Natural killer cell treated with Interleukin-12 subunit alpha and Interleukin-12 subunit beta and Interleukin-15 and Interleukin-18, amount 100 ng/mL, for 72 hours (primary cell): ENCODE measurements at regions not wholly inside any gene's neighbourhood (a gene's known extent, or its start where the extent isn't known, plus 50 kb on each side); places are given as distances from the start of the nearest gene placed in this dataset.
"Not testable (repeated sequence)": the region's sequence is repeated elsewhere in the genome, so short reads cannot be mapped to it uniquely, and the experiment has no call there.

Experiments used
- ATAC-seq, 2 donors: fragments of 150-1000 bp; cut with Tn5 transposase in 1 of 2; sonication (Bioruptor Pico), chemical (Tn5 transposase) in 1 of 2; 2 replicates each; pipeline ENCODE4 v1.10.0; 2021
- DNase-seq: peaks from one replicate; pipeline ENCODE4 v3.0.0; 2022; ENCODE audit warnings: low spot score
- H3K27ac Mint-ChIP-seq, 2 donors: 1 replicate in 1 of 2; 2 replicates in 1 of 2; pipeline ENCODE4 v1.8.0; 2022; ENCODE audit warnings: mixed read lengths in 2 of 2, mild to moderate bottlenecking in 1 of 2, moderate library complexity in 1 of 2
- H3K27me3 Mint-ChIP-seq, 2 donors: 1 replicate in 1 of 2; 2 replicates in 1 of 2; pipeline ENCODE4 v1.8.0; 2022; ENCODE audit warnings: mixed read lengths in 2 of 2
- H3K36me3 Mint-ChIP-seq: one replicate; pipeline ENCODE4 v1.8.0; 2022; ENCODE audit warnings: mixed read lengths
- H3K4me1 Mint-ChIP-seq, 2 donors: 1 replicate in 1 of 2; 2 replicates in 1 of 2; pipeline ENCODE4 v1.8.0; 2022; ENCODE audit warnings: low read depth in 2 of 2, mixed read lengths in 2 of 2, mild to moderate bottlenecking in 1 of 2
- H3K4me3 Mint-ChIP-seq: one replicate; pipeline ENCODE4 v1.8.0; 2022; ENCODE audit warnings: mixed read lengths
- H3K9me3 Mint-ChIP-seq: 2 replicates; pipeline ENCODE4 v1.8.0; 2022; ENCODE audit warnings: mixed read lengths

DNA sequence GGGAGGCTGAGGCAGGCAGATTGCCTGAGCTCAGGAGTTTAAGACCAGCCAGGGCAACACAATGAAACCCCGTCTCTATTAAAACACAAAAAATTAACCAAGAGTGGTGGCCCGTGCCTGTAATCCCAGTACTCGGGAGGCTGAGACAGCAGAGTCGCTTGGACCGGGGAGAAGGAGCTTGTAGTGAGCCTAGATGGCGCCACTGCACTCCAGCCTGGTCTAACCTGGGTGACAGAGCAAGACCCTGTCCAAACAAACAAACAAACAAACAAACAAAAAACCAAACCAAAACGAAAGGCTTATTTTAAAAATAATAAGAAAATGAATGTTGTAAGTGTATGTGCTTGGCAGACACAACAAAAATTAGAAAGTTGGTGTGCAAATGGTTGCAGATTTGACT is 536.3 kb upstream of the PTPRD start:
- Mint-ChIP-seq H3K4me1 (no peaks in the 10 kb centered on the region), H3K9me3 (peaks cover 18% of the 10 kb centered on the region), H3K27me3 (no peaks in the 10 kb centered on the region), H3K36me3 (no peaks in the 10 kb centered on the region), H3K27ac (no peak overlapping the region), H3K4me3 (no peak overlapping the region)
- ATAC-seq (no peak), DNase-seq (no peak)

GRCh38 chr9:11158063-11158462 is 545.3 kb upstream of the PTPRD start:
- DNase-seq (no peak), ATAC-seq (no peak)
- H3K4me1 Mint-ChIP-seq: no peaks in the 10 kb centered on the region
- no peaks in the 10 kb centered on the region for H3K27me3 Mint-ChIP-seq
- peaks cover 7% of the 10 kb centered on the region for H3K36me3 Mint-ChIP-seq
- peaks cover 27% of the 10 kb centered on the region for H3K9me3 Mint-ChIP-seq
- H3K27ac Mint-ChIP-seq: no peak overlapping the region
- no peak overlapping the region for H3K4me3 Mint-ChIP-seq

- Mint-ChIP-seq H3K4me3 (no peak overlapping the region), H3K4me1 (no peaks in the 10 kb centered on the region), H3K27ac (no peak overlapping the region), H3K9me3 (peaks cover 27% of the 10 kb centered on the region), H3K36me3 (peaks cover 7% of the 10 kb centered on the region), H3K27me3 (no peaks in the 10 kb centered on the region)
- ATAC-seq: no peak
- no peak for DNase-seq
Measured at GRCh38 chr9:11158676-11159075, 545.9 kb upstream of the PTPRD start.

DNA sequence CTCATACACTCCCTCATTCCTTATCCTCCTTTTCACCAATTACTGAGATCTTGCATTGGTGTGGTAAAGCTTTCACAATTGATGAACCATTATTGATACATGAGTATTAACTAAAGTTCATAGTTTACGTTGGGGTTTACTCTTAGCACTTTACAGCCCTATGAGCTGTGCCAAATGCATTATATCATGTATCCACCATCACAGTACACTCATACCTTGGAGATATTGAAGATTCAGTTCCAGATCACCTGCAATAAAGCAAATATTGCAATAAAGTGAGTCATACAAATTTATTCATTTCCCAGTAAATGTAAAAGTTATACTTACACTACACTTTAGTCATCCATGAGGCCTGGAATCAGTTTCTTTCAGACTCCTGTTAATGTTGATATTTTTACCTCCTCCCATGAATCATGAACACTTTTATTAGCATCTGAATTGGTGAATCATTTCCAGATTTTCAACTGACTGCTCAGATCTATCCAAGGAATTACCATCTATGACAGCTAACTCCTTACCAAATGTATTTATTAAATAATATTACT is 546.6 kb upstream of the PTPRD start:
- Mint-ChIP-seq H3K9me3 (peaks cover 26% of the 10 kb centered on the region), H3K4me1 (no peaks in the 10 kb centered on the region), H3K27ac (no peak overlapping the region), H3K4me3 (no peak overlapping the region), H3K36me3 (peaks cover 7% of the 10 kb centered on the region), H3K27me3 (no peaks in the 10 kb centered on the region)
- no peak for ATAC-seq
- DNase-seq: no peak

GRCh38 chr9:11163843-11164242 is 551.0 kb upstream of the PTPRD start:
- H3K9me3 Mint-ChIP-seq: peaks cover 14% of the 10 kb centered on the region
- H3K4me1 Mint-ChIP-seq: no peaks in the 10 kb centered on the region
- no peak for DNase-seq
- no peak overlapping the region for H3K4me3 Mint-ChIP-seq
- H3K27me3 Mint-ChIP-seq: no peaks in the 10 kb centered on the region
- no peak overlapping the region for H3K27ac Mint-ChIP-seq
- ATAC-seq: no peak
- peaks cover 4% of the 10 kb centered on the region for H3K36me3 Mint-ChIP-seq

DNA sequence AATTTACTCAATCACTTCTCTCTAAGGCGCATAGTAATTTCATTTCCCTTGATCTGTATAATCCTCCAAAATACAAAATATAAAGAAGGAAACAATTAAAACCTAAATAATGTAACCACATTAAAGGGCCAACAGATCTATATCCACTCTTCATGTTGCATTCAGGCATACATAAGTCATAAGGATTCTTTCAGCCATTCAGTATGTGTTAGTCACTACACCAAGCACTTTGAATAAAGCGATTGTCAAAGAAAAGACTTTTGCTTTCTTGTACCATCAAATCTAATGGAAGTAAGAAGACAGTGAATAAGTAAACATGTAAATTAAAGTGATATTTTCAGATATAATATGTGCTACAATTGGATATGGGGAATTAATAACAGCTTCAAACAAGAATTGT is 569.2 kb upstream of the PTPRD start:
- ATAC-seq (no peak), DNase-seq (no peak)
- Mint-ChIP-seq H3K4me1 (no peaks in the 10 kb centered on the region), H3K27ac (no peak overlapping the region), H3K27me3 (no peaks in the 10 kb centered on the region), H3K4me3 (no peak overlapping the region), H3K36me3 (peaks cover 21% of the 10 kb centered on the region), H3K9me3 (peaks cover 18% of the 10 kb centered on the region)

GRCh38 chr9:11190719-11191118 is 577.9 kb upstream of the PTPRD start:
- H3K4me1 Mint-ChIP-seq: no peaks in the 10 kb centered on the region
- H3K36me3 Mint-ChIP-seq: peaks cover 25% of the 10 kb centered on the region
- no peaks in the 10 kb centered on the region for H3K27me3 Mint-ChIP-seq
- H3K9me3 Mint-ChIP-seq: peaks cover 19% of the 10 kb centered on the region
- ATAC-seq (no peak), DNase-seq (no peak)
- H3K27ac Mint-ChIP-seq: no peak overlapping the region
- no peak overlapping the region for H3K4me3 Mint-ChIP-seq

DNA sequence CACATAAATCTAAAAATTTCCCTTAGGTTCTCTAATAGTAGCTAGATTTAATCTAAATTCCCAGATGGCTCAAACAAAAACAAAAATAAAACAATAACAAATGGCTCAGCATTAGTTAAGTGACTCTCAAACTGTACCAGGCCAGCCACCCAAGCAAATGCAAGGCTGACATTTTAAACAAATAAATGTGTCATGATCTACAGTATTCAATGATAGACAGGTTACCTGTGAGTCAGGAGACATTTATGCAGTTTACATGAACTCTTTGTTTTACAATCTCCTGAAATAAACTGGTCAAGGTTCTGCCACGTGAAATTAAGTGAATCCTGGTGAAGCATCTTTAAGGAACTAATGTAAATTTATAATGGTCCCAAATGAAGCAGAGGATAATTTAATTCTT is 580.2 kb upstream of the PTPRD start:
- H3K36me3 Mint-ChIP-seq: peaks cover 12% of the 10 kb centered on the region
- H3K4me1 Mint-ChIP-seq: no peaks in the 10 kb centered on the region
- no peak overlapping the region for H3K4me3 Mint-ChIP-seq
- H3K27ac Mint-ChIP-seq: no peak overlapping the region
- no peak for ATAC-seq
- H3K27me3 Mint-ChIP-seq: no peaks in the 10 kb centered on the region
- DNase-seq: no peak
- peaks cover 12% of the 10 kb centered on the region for H3K9me3 Mint-ChIP-seq

DNA sequence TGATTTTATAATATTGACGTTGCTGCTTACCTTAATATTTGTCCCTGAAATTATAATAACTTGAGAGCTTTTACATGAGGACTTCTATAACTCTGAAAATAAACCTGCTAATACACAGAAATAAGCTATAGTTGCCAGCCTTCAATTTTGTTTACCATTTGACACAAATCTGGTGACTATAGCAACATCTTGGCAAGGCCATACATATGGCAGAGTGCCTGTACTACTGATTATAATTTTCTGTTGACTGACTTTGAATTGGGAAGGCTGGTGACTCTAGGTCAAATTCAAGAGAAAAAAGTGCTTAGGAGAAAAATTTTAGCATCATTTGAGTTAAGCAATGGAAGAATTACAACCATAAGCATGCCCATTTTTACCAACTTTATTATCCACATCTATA is 581.4 kb upstream of the PTPRD start:
- H3K4me3 Mint-ChIP-seq: no peak overlapping the region
- H3K4me1 Mint-ChIP-seq: no peaks in the 10 kb centered on the region
- DNase-seq: no peak
- H3K27me3 Mint-ChIP-seq: no peaks in the 10 kb centered on the region
- H3K27ac Mint-ChIP-seq: no peak overlapping the region
- ATAC-seq: no peak
- peaks cover 11% of the 10 kb centered on the region for H3K9me3 Mint-ChIP-seq
- peaks cover 11% of the 10 kb centered on the region for H3K36me3 Mint-ChIP-seq

DNA sequence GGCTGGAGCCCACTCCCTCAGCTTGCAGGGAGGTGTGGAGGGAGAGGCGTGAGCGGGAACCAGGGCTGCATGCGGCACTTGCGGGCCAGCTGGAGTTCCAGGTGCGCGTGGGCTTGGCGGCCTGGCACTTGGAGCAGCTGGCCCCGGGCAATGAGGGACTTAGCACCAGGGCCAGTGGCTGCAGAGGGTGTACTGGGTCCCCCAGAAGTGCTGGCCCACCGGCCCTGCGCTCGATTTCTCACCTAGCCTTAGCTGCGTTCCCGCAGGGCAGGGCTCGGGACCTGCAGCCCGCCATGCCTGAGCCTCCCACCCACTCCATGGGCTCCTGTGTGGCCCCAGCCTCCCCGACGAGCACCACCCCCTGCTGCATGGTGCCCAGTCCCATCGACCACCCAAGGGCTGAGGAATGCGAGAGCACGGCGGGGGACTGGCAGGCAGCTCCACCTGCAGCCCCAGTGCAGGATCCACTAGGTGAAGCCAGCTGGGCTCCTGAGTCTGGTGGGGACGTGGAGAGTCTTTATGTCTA is 584.1 kb upstream of the PTPRD start:
- not testable (repeated sequence) for H3K36me3 Mint-ChIP-seq, DNase-seq, H3K27me3 Mint-ChIP-seq, ATAC-seq, H3K4me1 Mint-ChIP-seq, H3K27ac Mint-ChIP-seq, H3K9me3 Mint-ChIP-seq, H3K4me3 Mint-ChIP-seq

DNA sequence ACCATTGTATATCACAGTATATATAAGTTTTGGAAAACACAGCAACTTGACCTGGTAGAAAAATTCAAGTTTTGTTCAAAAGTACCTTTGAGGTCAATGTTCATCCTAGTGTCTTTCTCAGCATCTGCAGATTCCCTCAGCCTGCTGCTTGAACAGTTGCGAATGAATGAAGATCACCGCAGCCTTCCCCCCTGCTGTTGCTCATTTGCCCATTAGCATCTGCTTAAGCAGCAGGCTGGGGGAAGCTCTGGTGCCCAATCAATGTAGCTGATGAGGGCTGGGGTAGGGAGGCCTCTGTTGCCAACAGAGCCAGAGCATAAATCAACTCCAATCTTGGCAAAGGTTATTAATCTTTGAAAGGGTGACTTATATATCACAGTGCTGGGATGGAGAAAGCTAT is 586.5 kb upstream of the PTPRD start:
- no peaks in the 10 kb centered on the region for H3K4me1 Mint-ChIP-seq
- H3K4me3 Mint-ChIP-seq: no peak overlapping the region
- peaks cover 7% of the 10 kb centered on the region for H3K36me3 Mint-ChIP-seq
- no peak overlapping the region for H3K27ac Mint-ChIP-seq
- no peaks in the 10 kb centered on the region for H3K27me3 Mint-ChIP-seq
- no peak for ATAC-seq
- no peak for DNase-seq
- peaks cover 9% of the 10 kb centered on the region for H3K9me3 Mint-ChIP-seq

DNA sequence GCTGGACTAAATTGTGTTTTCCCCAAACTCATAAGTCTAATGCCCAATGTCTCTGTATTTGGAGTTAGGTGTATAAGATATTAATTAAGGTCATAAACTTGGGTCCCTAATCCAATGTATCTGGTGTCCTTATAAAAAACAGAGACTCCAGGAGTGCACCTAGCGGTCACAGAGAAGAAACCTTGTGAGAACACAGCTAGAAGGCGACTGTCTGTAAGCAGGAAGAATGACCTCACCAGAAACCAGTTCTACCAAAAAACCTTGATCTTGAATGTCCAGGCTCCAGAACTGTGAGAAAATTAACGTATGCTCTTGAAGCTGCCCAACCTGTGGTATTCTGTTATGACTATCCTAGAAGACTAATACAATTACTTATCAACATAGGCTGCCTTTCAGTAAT is 591.7 kb upstream of the PTPRD start:
- no peaks in the 10 kb centered on the region for H3K27me3 Mint-ChIP-seq
- H3K9me3 Mint-ChIP-seq: peaks cover 17% of the 10 kb centered on the region
- no peak overlapping the region for H3K27ac Mint-ChIP-seq
- no peaks in the 10 kb centered on the region for H3K4me1 Mint-ChIP-seq
- H3K4me3 Mint-ChIP-seq: no peak overlapping the region
- peaks cover 11% of the 10 kb centered on the region for H3K36me3 Mint-ChIP-seq
- no peak for ATAC-seq
- no peak for DNase-seq

DNA sequence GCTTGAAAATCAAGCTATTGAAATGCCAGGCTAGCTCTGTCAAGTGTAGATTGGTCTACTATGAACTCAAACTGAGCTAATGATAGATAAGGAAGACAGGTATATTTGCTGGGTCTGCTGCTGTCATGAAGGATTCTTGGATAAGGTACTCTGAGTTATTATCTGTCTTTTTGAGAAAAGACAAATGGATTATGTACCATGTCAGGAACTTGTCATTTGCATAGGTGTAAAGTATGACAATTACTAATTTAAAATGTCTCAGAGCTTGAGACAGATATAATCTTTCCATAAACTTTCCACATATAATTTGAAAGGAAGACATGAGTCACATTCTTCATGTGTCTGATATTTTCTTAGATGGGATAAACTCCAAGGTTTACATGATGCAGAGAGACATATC is 594.1 kb upstream of the PTPRD start:
- Mint-ChIP-seq H3K27ac (no peak overlapping the region), H3K27me3 (no peaks in the 10 kb centered on the region)

GRCh38 chr9:11233696-11234095 is 620.9 kb upstream of the PTPRD start:
- peaks cover 28% of the 10 kb centered on the region for H3K9me3 Mint-ChIP-seq
- no peak overlapping the region for H3K4me3 Mint-ChIP-seq
- no peak for DNase-seq
- no peak for ATAC-seq
- no peak overlapping the region for H3K27ac Mint-ChIP-seq
- peaks cover 9% of the 10 kb centered on the region for H3K36me3 Mint-ChIP-seq
- no peaks in the 10 kb centered on the region for H3K27me3 Mint-ChIP-seq
- no peaks in the 10 kb centered on the region for H3K4me1 Mint-ChIP-seq

More for the DNA sequence above, 594.1 kb upstream of the PTPRD start:
- H3K9me3 Mint-ChIP-seq: peaks cover 17% of the 10 kb centered on the region
- H3K4me3 Mint-ChIP-seq: no peak overlapping the region
- ATAC-seq (no peak), DNase-seq (no peak)
- no peaks in the 10 kb centered on the region for H3K4me1 Mint-ChIP-seq
- H3K36me3 Mint-ChIP-seq: peaks cover 11% of the 10 kb centered on the region

DNA sequence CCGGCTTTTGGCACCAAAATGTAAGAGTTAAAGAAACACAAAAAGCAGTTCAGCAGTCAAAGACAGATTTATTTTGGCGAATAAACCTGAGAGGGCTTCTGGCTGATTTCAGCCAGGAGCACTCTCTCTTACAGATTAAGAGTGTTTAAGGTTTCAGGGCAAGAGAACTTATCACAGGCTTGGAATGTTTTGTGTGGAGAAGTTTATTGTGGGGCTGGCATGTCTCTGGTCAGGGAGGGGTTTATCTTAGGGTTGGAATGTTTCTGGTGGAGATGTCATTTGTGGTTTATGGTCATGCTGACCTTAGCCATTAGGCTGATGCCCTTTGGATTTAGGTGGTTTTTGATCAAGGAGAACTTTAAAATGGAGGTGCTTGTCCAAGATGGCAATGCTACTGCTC is 622.3 kb upstream of the PTPRD start:
- no peaks in the 10 kb centered on the region for H3K27me3 Mint-ChIP-seq
- H3K9me3 Mint-ChIP-seq: peaks cover 24% of the 10 kb centered on the region
- no peak overlapping the region for H3K27ac Mint-ChIP-seq
- DNase-seq (no peak), ATAC-seq (no peak)
- no peaks in the 10 kb centered on the region for H3K4me1 Mint-ChIP-seq
- no peak overlapping the region for H3K4me3 Mint-ChIP-seq
- peaks cover 16% of the 10 kb centered on the region for H3K36me3 Mint-ChIP-seq
